Neutrophil (primary cell): ENCODE measurements at regions not wholly inside any gene's neighbourhood (a gene's known extent, or its start where the extent isn't known, plus 50 kb on each side); places are given as distances from the start of the nearest gene placed in this dataset.
"Not testable (repeated sequence)": the region's sequence is repeated elsewhere in the genome, so short reads cannot be mapped to it uniquely, and the experiment has no call there.

Experiments used
- H3K27ac ChIP-seq: fragments of 200-600 bp; sonication (generic); 2 replicates; pipeline ENCODE4 v1.5.1; 2016; ENCODE audit warnings: mild to moderate bottlenecking, moderate library complexity
- H3K27me3 ChIP-seq: fragments of 200-600 bp; sonication (generic); 2 replicates; pipeline ENCODE4 v1.6.0; 2016; ENCODE audit warnings: mild to moderate bottlenecking
- H3K36me3 ChIP-seq: fragments of 200-600 bp; sonication (generic); 2 replicates; pipeline ENCODE4 v1.5.1; 2017
- H3K4me1 ChIP-seq, 2 experiments: fragments of 200-600 bp in 1 of 2; sonication (generic) in 1 of 2; 1 replicate in 1 of 2; 2 replicates in 1 of 2; pipeline versions ENCODE4 v1.5.1 to v1.6.1; 2013 to 2016; ENCODE audit warnings: low read depth in 1 of 2, low read length in 1 of 2, mild to moderate bottlenecking in 1 of 2, moderate library complexity in 1 of 2; ENCODE audit not compliant: control insufficient read depth in 1 of 2, insufficient read depth in 1 of 2
- H3K4me3 ChIP-seq, 2 experiments: fragments of 200-600 bp in 1 of 2; sonication (generic) in 1 of 2; 1 replicate in 1 of 2; 2 replicates in 1 of 2; pipeline ENCODE4 v1.5.1; 2013 to 2016; ENCODE audit warnings: low read depth in 1 of 2, low read length in 1 of 2, mild to moderate bottlenecking in 1 of 2, moderate library complexity in 1 of 2
- H3K9me3 ChIP-seq: fragments of 200-600 bp; sonication (generic); 2 replicates; pipeline ENCODE4 v1.5.1; 2016
- CTCF ChIP-seq: fragments of 200-600 bp; sonication (generic); IDR thresholded peaks from 2 replicates; pipeline ENCODE4 v1.5.1; 2016; ENCODE audit warnings: antibody characterized with exemption

DNA sequence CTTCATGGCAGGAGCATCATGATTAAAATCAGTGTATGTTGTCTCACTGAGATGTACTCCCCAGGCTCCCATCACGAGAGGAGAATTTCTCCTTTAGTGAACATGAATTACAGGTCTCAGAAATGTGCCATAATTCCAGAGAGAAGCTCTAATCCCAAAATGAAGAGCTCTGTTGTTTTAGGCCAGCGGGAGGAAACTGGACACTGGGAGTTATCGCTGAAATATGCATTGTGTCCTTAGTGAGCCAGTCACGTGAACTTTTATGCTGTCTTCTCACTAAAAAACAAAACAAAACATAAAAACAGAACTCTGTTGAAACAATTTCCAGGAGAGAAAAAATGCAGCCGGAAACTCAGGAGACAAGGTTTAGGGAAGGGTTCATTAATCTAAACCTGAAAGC, 315.7 kb upstream of the NT5E start:
- TF ChIP-seq CTCF = no peak
- no peaks in the 10 kb centered on the region for H3K36me3 ChIP-seq
- H3K9me3 ChIP-seq = no peaks in the 10 kb centered on the region
- no peak overlapping the region for H3K4me3 ChIP-seq
- H3K27ac ChIP-seq = no peak overlapping the region
- no peaks in the 10 kb centered on the region for H3K4me1 ChIP-seq
- H3K27me3 ChIP-seq = no peaks in the 10 kb centered on the region

GRCh38 chr6:85132091-85132490, 317.8 kb upstream of the NT5E start:
- H3K4me3 ChIP-seq = no peak overlapping the region

GRCh38 chr6:85130743-85131142, 319.1 kb upstream of the NT5E start:
- Histone ChIP-seq H3K9me3 (no peaks in the 10 kb centered on the region), H3K36me3 (no peaks in the 10 kb centered on the region), H3K27ac (no peak overlapping the region), H3K27me3 (no peaks in the 10 kb centered on the region), H3K4me3 (no peak overlapping the region), H3K4me1 (no peaks in the 10 kb centered on the region)
- TF ChIP-seq CTCF = no peak

More at GRCh38 chr6:85132091-85132490, 317.8 kb upstream of the NT5E start:
- H3K27ac ChIP-seq = no peak overlapping the region
- H3K9me3 ChIP-seq = no peaks in the 10 kb centered on the region
- no peaks in the 10 kb centered on the region for H3K27me3 ChIP-seq
- H3K36me3 ChIP-seq = no peaks in the 10 kb centered on the region
- H3K4me1 ChIP-seq = no peaks in the 10 kb centered on the region
- no peak for TF ChIP-seq CTCF

- no peak overlapping the region for H3K4me3 ChIP-seq
- H3K9me3 ChIP-seq = no peaks in the 10 kb centered on the region
- H3K27ac ChIP-seq = no peak overlapping the region
- H3K36me3 ChIP-seq = no peaks in the 10 kb centered on the region
- H3K4me1 ChIP-seq = no peaks in the 10 kb centered on the region
- no peaks in the 10 kb centered on the region for H3K27me3 ChIP-seq
- no peak for TF ChIP-seq CTCF
Observed at GRCh38 chr6:85129881-85130280, 320.0 kb upstream of the NT5E start.

- no peaks in the 10 kb centered on the region for H3K27me3 ChIP-seq
- no peak for TF ChIP-seq CTCF
- H3K36me3 ChIP-seq = no peaks in the 10 kb centered on the region
- H3K9me3 ChIP-seq = no peaks in the 10 kb centered on the region
- no peak overlapping the region for H3K4me3 ChIP-seq
- no peaks in the 10 kb centered on the region for H3K4me1 ChIP-seq
- no peak overlapping the region for H3K27ac ChIP-seq
Observed at GRCh38 chr6:85128781-85129180, 321.1 kb upstream of the NT5E start.

DNA sequence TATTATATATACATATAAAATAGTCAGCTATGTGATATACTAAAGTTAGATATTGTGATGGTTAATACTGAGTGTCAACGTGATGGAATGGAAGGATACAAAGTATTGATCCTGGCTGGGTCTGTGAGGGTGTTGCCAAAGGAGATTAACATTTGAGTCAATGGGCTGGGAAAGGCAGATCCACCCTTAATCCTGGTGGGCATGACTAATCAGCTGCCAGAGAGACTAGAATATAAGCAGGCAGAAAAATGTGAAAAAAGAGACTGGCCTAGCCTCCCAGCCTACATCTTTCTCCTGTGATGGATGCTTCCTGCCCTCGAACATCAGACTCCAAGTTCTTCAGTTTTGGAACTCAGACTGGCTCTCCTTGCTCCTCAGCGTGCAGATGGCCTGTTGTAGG, 321.6 kb upstream of the NT5E start:
- H3K4me1 ChIP-seq, H3K36me3 ChIP-seq, H3K4me3 ChIP-seq, H3K27me3 ChIP-seq, H3K27ac ChIP-seq, H3K9me3 ChIP-seq: not testable (repeated sequence)
